IMR-90 (cell line): ENCODE measurements at regions not wholly inside any gene's neighbourhood (a gene's known extent, or its start where the extent isn't known, plus 50 kb on each side); places are given as distances from the start of the nearest gene placed in this dataset.

Experiments
- ATAC-seq: fragments of 200-7000 bp; cut with Tn5 transposase; 2 replicates; pipeline ENCODE4 v1.9.1; 2020; ENCODE audit warnings: low read depth, mild to moderate bottlenecking, moderate library complexity
- BruUV-seq: library from RNA; stranded (reverse); fragments of 400-500 nt; replicated peaks from 2 replicates; lab custom pipeline; 2021; lab: Mats Ljungman, UMichigan
- CTCF ChIA-PET: fragments of 300-600 bp; formaldehyde crosslinking; extraction: SDS; loops from one replicate; lab custom pipeline; 2021; ENCODE audit warnings: antibody characterized with exemption; lab: Yijun Ruan, JAX
- POLR2A ChIA-PET: fragments of 300-600 bp; sonication (Branson Sonifier 250); formaldehyde crosslinking; loops from one replicate; lab custom pipeline; 2022; ENCODE audit warnings: antibody characterized with exemption; ENCODE audit not compliant: unreplicated experiment; lab: Charles Lee
- DNase-seq: peaks from one replicate; pipeline ENCODE4 v3.0.0; 2013
- H2AFZ ChIP-seq: replicated peaks from 2 replicates; pipeline ENCODE3; 2013; ENCODE audit warnings: low read length, mild to moderate bottlenecking; ENCODE audit not compliant: poor library complexity
- H2AK5ac ChIP-seq: 2 replicates; pipeline ENCODE4 v1.6.1; 2013; ENCODE audit warnings: low read depth, low read length, inconsistent platforms
- H2AK9ac ChIP-seq: replicated peaks from 2 replicates; pipeline ENCODE3; 2013; ENCODE audit warnings: mild to moderate bottlenecking, low read depth, low read length, moderate library complexity; ENCODE audit not compliant: poor library complexity
- H2BK120ac ChIP-seq: 2 replicates; pipeline ENCODE4 v1.6.1; 2013; ENCODE audit warnings: low read depth, low read length, inconsistent platforms
- H2BK15ac ChIP-seq: 3 replicates; pipeline ENCODE4 v1.6.1; 2013; ENCODE audit warnings: low read depth, low read length, inconsistent platforms
- H2BK20ac ChIP-seq: 2 replicates; pipeline ENCODE4 v1.6.1; 2013; ENCODE audit warnings: low read depth, mild to moderate bottlenecking, inconsistent platforms, low read length, moderate library complexity
- H2BK5ac ChIP-seq: 2 replicates; pipeline ENCODE4 v1.6.1; 2013; ENCODE audit warnings: mild to moderate bottlenecking, low read depth, low read length, inconsistent platforms; ENCODE audit not compliant: poor library complexity, severe bottlenecking
- H3K14ac ChIP-seq: replicated peaks from 2 replicates; pipeline ENCODE4 v1.6.1; 2013; ENCODE audit warnings: low read depth, low read length, inconsistent platforms
- H3K18ac ChIP-seq: 2 replicates; pipeline ENCODE4 v1.6.1; 2013; ENCODE audit warnings: low read depth, low read length, control low read depth
- H3K23ac ChIP-seq: 2 replicates; pipeline ENCODE4 v1.6.1; 2013; ENCODE audit warnings: low read depth, low read length, inconsistent platforms
- H3K27ac ChIP-seq: 2 replicates; pipeline ENCODE4 v1.5.1; 2013; ENCODE audit warnings: mild to moderate bottlenecking, control low read depth, low read length; ENCODE audit not compliant: insufficient read depth
- H3K27me3 ChIP-seq: 2 replicates; pipeline ENCODE4 v1.6.1; 2013; ENCODE audit warnings: low read length; ENCODE audit not compliant: control insufficient read depth, insufficient read depth
- H3K36me3 ChIP-seq: 2 replicates; pipeline ENCODE4 v1.6.1; 2013; ENCODE audit warnings: low read length, mixed read lengths; ENCODE audit not compliant: control insufficient read depth, insufficient read depth
- H3K4ac ChIP-seq: 2 replicates; pipeline ENCODE4 v1.6.1; 2013; ENCODE audit warnings: low read depth, low read length, inconsistent platforms
- H3K4me1 ChIP-seq: 2 replicates; pipeline ENCODE4 v1.6.1; 2013; ENCODE audit warnings: low read length, mixed read lengths; ENCODE audit not compliant: control insufficient read depth, insufficient read depth
- H3K4me2 ChIP-seq: 2 replicates; pipeline ENCODE4 v1.6.1; 2013; ENCODE audit warnings: low read depth, mild to moderate bottlenecking, control low read depth, low read length, moderate library complexity
- H3K4me3 ChIP-seq: 2 replicates; pipeline ENCODE4 v1.5.1; 2013; ENCODE audit warnings: low read depth, mild to moderate bottlenecking, control low read depth, low read length, moderate library complexity; ENCODE audit not compliant: insufficient read depth
- H3K56ac ChIP-seq: 2 replicates; pipeline ENCODE4 v1.6.1; 2013; ENCODE audit warnings: low read length, inconsistent platforms; ENCODE audit not compliant: insufficient read depth; ENCODE audit errors: extremely low read depth
- H3K79me1 ChIP-seq, 2 experiments: 2 replicates each; pipeline ENCODE4 v1.6.1; 2013; ENCODE audit warnings: low read length in 2 of 2, inconsistent platforms in 1 of 2, low read depth in 1 of 2
- H3K9ac ChIP-seq: 2 replicates; pipeline ENCODE4 v1.6.1; 2013; ENCODE audit warnings: low read depth, low read length, control low read depth
- H3K9me1 ChIP-seq: 2 replicates; pipeline ENCODE4 v1.6.1; 2013; ENCODE audit warnings: low read length, inconsistent platforms; ENCODE audit not compliant: insufficient read depth
- H3K9me3 ChIP-seq: 2 replicates; pipeline ENCODE4 v1.6.1; 2013; ENCODE audit warnings: low read length; ENCODE audit not compliant: control insufficient read depth, insufficient read depth
- H4K20me1 ChIP-seq: 2 replicates; pipeline ENCODE4 v1.6.1; 2013; ENCODE audit warnings: low read length, inconsistent platforms; ENCODE audit not compliant: insufficient read depth
- H4K5ac ChIP-seq: 2 replicates; pipeline ENCODE4 v1.6.1; 2013; ENCODE audit warnings: mild to moderate bottlenecking, low read depth, low read length, control low read depth
- H4K8ac ChIP-seq, 2 experiments: 2 replicates each; pipeline ENCODE4 v1.6.1; 2013; ENCODE audit warnings: low read depth in 2 of 2, low read length in 2 of 2, control low read depth in 1 of 2, inconsistent platforms in 1 of 2
- H4K91ac ChIP-seq: 2 replicates; pipeline ENCODE4 v1.6.1; 2013; ENCODE audit warnings: low read depth, low read length, inconsistent platforms; ENCODE audit not compliant: insufficient read depth
- WGBS, 2 experiments: methylation state at CpG; one replicate each; pipeline versions ENCODE4 v1.1.5 to v1.1.7; 2013; ENCODE audit warnings: missing lambda C conversion rate in 2 of 2; ENCODE audit not compliant: insufficient read length in 1 of 2; ENCODE audit errors: extremely low coverage in 2 of 2; 5-methylcytosine and 5-hydroxymethylcytosine counted together
- dilution Hi-C: fragments of 300-500 bp; cut with HindIII; formaldehyde crosslinking; loops from one replicate; pipeline ENCODE4 v1.14.3; 2018; ENCODE audit warnings: low sequenced_read_pairs; ENCODE audit not compliant: unreplicated experiment
- in situ Hi-C: fragments of 300-500 bp; cut with MboI; formaldehyde crosslinking; loops from 3 replicates; pipeline ENCODE4 v1.14.3; 2019; ENCODE audit warnings: low sequenced_read_pairs, inconsistent platforms, mixed read lengths
- intact Hi-C: fragments of 100-400 bp; cut with micrococcal nuclease; formaldehyde crosslinking; loops from 2 replicates; pipeline ENCODE4 v1.10.0; 2022
- TF ChIP-seq, protein P1 (sequence below): fragments of 150-350 bp; IDR thresholded peaks from 2 replicates; pipeline ENCODE4 v1.6.1; 2017; ENCODE audit warnings: mild to moderate bottlenecking, antibody characterized with exemption, low read length, low read depth

DNA sequence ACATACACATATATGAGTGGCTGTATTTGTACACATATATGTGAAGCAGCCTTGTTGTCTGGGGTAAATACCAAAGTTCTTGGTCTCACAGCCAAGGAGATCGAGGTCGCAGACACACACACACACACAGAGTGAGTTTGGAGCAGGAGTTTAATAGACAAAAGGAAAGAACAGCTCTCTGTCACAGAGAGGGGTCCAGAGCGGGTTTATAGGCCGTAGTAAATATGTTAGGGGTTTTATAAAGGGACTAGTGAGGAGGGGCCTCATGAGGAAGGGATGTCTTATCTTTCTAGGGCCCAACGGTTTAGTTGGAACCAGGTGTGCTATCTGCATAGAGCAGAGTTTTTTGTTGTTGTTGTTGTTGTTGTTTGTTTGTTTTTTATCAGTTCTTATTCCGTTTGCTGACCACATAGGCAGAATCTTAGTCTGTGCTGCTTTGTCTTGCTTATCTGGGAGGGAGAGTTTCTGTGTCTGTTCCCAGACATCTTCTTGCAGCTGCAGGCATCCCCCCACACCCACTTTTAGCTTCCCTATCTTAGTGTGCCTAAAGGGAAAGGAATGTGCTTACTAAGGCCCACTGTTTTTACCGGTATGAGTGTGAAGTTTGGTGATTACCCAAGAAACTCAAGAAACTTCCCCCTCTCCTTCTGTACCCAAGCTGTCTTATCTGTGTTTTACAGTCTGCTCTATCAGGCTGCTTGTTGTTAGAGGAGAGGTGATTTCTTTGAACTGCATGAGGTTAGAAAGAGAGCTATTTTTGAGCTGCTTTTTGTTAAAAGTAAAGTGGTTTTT lies 91.9 kb downstream of the TENT5D start:
- Histone ChIP-seq H3K23ac (no peak overlapping the region), H4K8ac (no peak overlapping the region), H3K79me1 (no peaks in the 10 kb centered on the region), H2BK20ac (no peak overlapping the region), H2AK9ac (no peak overlapping the region), H3K4me2 (no peak overlapping the region), H2AFZ (no peak overlapping the region), H2BK5ac (no peak overlapping the region), H3K9me3 (no peaks in the 10 kb centered on the region), H3K56ac (no peak overlapping the region), H2BK120ac (no peak overlapping the region), H3K9me1 (no peaks in the 10 kb centered on the region), H4K91ac (no peak overlapping the region), H3K36me3 (no peaks in the 10 kb centered on the region), H3K14ac (no peak overlapping the region), H3K9ac (no peak overlapping the region), H2BK15ac (no peak overlapping the region), H3K27me3 (no peaks in the 10 kb centered on the region), H3K18ac (no peak overlapping the region), H2AK5ac (no peak overlapping the region), H3K4me1 (no peaks in the 10 kb centered on the region), H3K4ac (no peak overlapping the region), H3K4me3 (no peak overlapping the region), H3K27ac (no peak overlapping the region), H4K5ac (no peak overlapping the region), H4K20me1 (no peaks in the 10 kb centered on the region)
- DNase-seq (no peak), ATAC-seq (no peak)
- POLR2A ChIA-PET = no interaction called here
- in situ Hi-C loops = no loop called here
- CTCF ChIA-PET = no interaction called here
- dilution Hi-C loops = no loop called here
- TF ChIP-seq, protein P1, sequence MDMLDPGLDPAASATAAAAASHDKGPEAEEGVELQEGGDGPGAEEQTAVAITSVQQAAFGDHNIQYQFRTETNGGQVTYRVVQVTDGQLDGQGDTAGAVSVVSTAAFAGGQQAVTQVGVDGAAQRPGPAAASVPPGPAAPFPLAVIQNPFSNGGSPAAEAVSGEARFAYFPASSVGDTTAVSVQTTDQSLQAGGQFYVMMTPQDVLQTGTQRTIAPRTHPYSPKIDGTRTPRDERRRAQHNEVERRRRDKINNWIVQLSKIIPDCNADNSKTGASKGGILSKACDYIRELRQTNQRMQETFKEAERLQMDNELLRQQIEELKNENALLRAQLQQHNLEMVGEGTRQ = no peak
- WGBS, 2 experiments = 0% methylated on average over 1 of the region's 7 CpGs; no CpG with 5 or more reads in 1 of the 2 experiments
- no TSS peak for BruUV-seq
- intact Hi-C loops = no loop called here
